ENCODE measurements at regions not wholly inside any gene's neighbourhood (a gene's known extent, or its start where the extent isn't known, plus 50 kb on each side); places are given as distances from the start of the nearest gene placed in this dataset.
"Not testable (repeated sequence)": the region's sequence is repeated elsewhere in the genome, so short reads cannot be mapped to it uniquely, and the experiment has no call there.

GRCh38 chr6:112997421-112998085 lies 650.4 kb downstream of the RFPL4B start:
- FAIRE-seq: no peak
- DNase-seq (ENCODE audit: extremely low spot score, insufficient read length, low read depth): no peak

GRCh38 chr6:113004054-113004453 lies 656.9 kb downstream of the RFPL4B start:
- DNase-seq (ENCODE audit: extremely low spot score, insufficient read length, low read depth): no peak
- no peak for FAIRE-seq

- FAIRE-seq (no peak), DNase-seq (ENCODE audit: extremely low spot score, insufficient read length, low read depth) (no peak)
Measured at GRCh38 chr6:113004470-113005270, 657.5 kb downstream of the RFPL4B start.

- DNase-seq (ENCODE audit: extremely low spot score, insufficient read length, low read depth) (no peak), FAIRE-seq (no peak)
Measured at GRCh38 chr6:113006494-113006893, 659.4 kb downstream of the RFPL4B start.

GRCh38 chr6:113009682-113010081 lies 662.6 kb downstream of the RFPL4B start:
- FAIRE-seq (no peak), DNase-seq (ENCODE audit: extremely low spot score, insufficient read length, low read depth) (no peak)

- DNase-seq (ENCODE audit: extremely low spot score, insufficient read length, low read depth) (no peak), FAIRE-seq (no peak)
Measured at GRCh38 chr6:113010196-113010989, 663.3 kb downstream of the RFPL4B start.

GRCh38 chr6:113011389-113011788 lies 664.3 kb downstream of the RFPL4B start:
- DNase-seq (ENCODE audit: extremely low spot score, insufficient read length, low read depth): no peak
- no peak for FAIRE-seq

- no peak for DNase-seq (ENCODE audit: extremely low spot score, insufficient read length, low read depth)
- FAIRE-seq: no peak
Measured at GRCh38 chr6:113011801-113012200, 664.7 kb downstream of the RFPL4B start.

GRCh38 chr6:113015249-113015648 lies 668.1 kb downstream of the RFPL4B start:
- no peak for FAIRE-seq
- no peak for DNase-seq (ENCODE audit: extremely low spot score, insufficient read length, low read depth)

GRCh38 chr6:113017353-113017752 lies 670.2 kb downstream of the RFPL4B start:
- FAIRE-seq: no peak
- DNase-seq (ENCODE audit: extremely low spot score, insufficient read length, low read depth): no peak

GRCh38 chr6:113018351-113019151 lies 671.4 kb downstream of the RFPL4B start:
- FAIRE-seq (no peak), DNase-seq (ENCODE audit: extremely low spot score, insufficient read length, low read depth) (no peak)

GRCh38 chr6:113019176-113019575 lies 672.0 kb downstream of the RFPL4B start:
- no peak for DNase-seq (ENCODE audit: extremely low spot score, insufficient read length, low read depth)
- FAIRE-seq: no peak

- no peak for FAIRE-seq
- DNase-seq (ENCODE audit: extremely low spot score, insufficient read length, low read depth): no peak
Measured at GRCh38 chr6:113027780-113028179, 680.6 kb downstream of the RFPL4B start.

- DNase-seq (ENCODE audit: extremely low spot score, insufficient read length, low read depth); FAIRE-seq: not testable (repeated sequence)
Measured at GRCh38 chr6:113029161-113029560, 682.0 kb downstream of the RFPL4B start.

GRCh38 chr6:113031591-113032238 lies 684.6 kb downstream of the RFPL4B start:
- DNase-seq (ENCODE audit: extremely low spot score, insufficient read length, low read depth): no peak
- FAIRE-seq: no peak

GRCh38 chr6:113039005-113039404 lies 691.9 kb downstream of the RFPL4B start:
- no peak for DNase-seq (ENCODE audit: extremely low spot score, insufficient read length, low read depth)
- FAIRE-seq: no peak

GRCh38 chr6:113047148-113047547 lies 700.0 kb downstream of the RFPL4B start:
- FAIRE-seq: no peak
- no peak for DNase-seq (ENCODE audit: extremely low spot score, insufficient read length, low read depth)

- no peak for FAIRE-seq
- no peak for DNase-seq (ENCODE audit: extremely low spot score, insufficient read length, low read depth)
Measured at GRCh38 chr6:113047932-113048331, 700.8 kb downstream of the RFPL4B start.

GRCh38 chr6:113048741-113049140 lies 701.6 kb downstream of the RFPL4B start:
- no peak for FAIRE-seq
- DNase-seq (ENCODE audit: extremely low spot score, insufficient read length, low read depth): no peak
